AG08395 (cell line): ENCODE measurements at regions not wholly inside any gene's neighbourhood (a gene's known extent, or its start where the extent isn't known, plus 50 kb on each side); places are given as distances from the start of the nearest gene placed in this dataset.

ENCODE experiments used
- DNase-seq: peaks from one replicate; pipeline ENCODE4 v3.0.0; 2012; ENCODE audit warnings: mixed read lengths, low spot score

- no peak for DNase-seq
Observed at GRCh38 chr4:54924891-54925290, 200.5 kb downstream of the KDR start.

GRCh38 chr4:54915276-54915675, 210.1 kb downstream of the KDR start:
- no peak for DNase-seq

- DNase-seq = no peak
Observed at GRCh38 chr4:54914781-54915180, 210.6 kb downstream of the KDR start.

GRCh38 chr4:54913751-54914526, 211.5 kb downstream of the KDR start:
- peak; percentile 37 for DNase-seq

- no peak for DNase-seq
Observed at GRCh38 chr4:54912155-54912554, 213.2 kb downstream of the KDR start.

GRCh38 chr4:54909961-54910360, 215.4 kb downstream of the KDR start:
- DNase-seq = no peak

- DNase-seq = no peak
Observed at GRCh38 chr4:54908763-54909162, 216.6 kb downstream of the KDR start.

GRCh38 chr4:54904953-54905352, 220.4 kb downstream of the KDR start:
- DNase-seq = no peak

GRCh38 chr4:54902976-54903375, 222.4 kb downstream of the KDR start:
- no peak for DNase-seq

GRCh38 chr4:54902271-54902670, 223.1 kb downstream of the KDR start:
- DNase-seq = peak; percentile 72

GRCh38 chr4:54901202-54901601, 224.2 kb downstream of the KDR start:
- DNase-seq = no peak

- DNase-seq = no peak
Observed at GRCh38 chr4:54898656-54899340, 226.6 kb downstream of the KDR start.

GRCh38 chr4:54898056-54898562, 227.3 kb downstream of the KDR start:
- no peak for DNase-seq

- no peak for DNase-seq
Observed at GRCh38 chr4:54897590-54897989, 227.8 kb downstream of the KDR start.

- DNase-seq = no peak
Observed at GRCh38 chr4:54882616-54883015, 224.9 kb downstream of the KIT start.

- DNase-seq = peak; percentile 77
Observed at GRCh38 chr4:54879576-54879975, 221.8 kb downstream of the KIT start.

- DNase-seq = peak; percentile 36
Observed at GRCh38 chr4:54877006-54877405, 219.2 kb downstream of the KIT start.

- DNase-seq = peak; percentile 57
Observed at GRCh38 chr4:54872261-54872660, 214.5 kb downstream of the KIT start.

- no peak for DNase-seq
Observed at GRCh38 chr4:54863571-54864255, 206.0 kb downstream of the KIT start.

- DNase-seq = no peak
Observed at GRCh38 chr4:54861201-54861600, 203.4 kb downstream of the KIT start.

- DNase-seq = no peak
Observed at GRCh38 chr4:54855191-54855854, 197.6 kb downstream of the KIT start.

- no peak for DNase-seq
Observed at GRCh38 chr4:54852602-54853001, 194.8 kb downstream of the KIT start.
